ENCODE measurements at regions not wholly inside any gene's neighbourhood (a gene's known extent, or its start where the extent isn't known, plus 50 kb on each side); places are given as distances from the start of the nearest gene placed in this dataset.
A peak's percentile ranks its signal among the peaks of the same experiment; 100 is the strongest.

- no peak overlapping the region for H3K4me3 Mint-ChIP-seq
- no peaks in the 10 kb centered on the region for H3K9me3 Mint-ChIP-seq
- no peaks in the 10 kb centered on the region for H3K4me1 Mint-ChIP-seq (ENCODE audit: low read depth)
- peaks cover 16% of the 10 kb centered on the region for H3K27me3 Mint-ChIP-seq
- H3K36me3 Mint-ChIP-seq (ENCODE audit: low read depth) = no peaks in the 10 kb centered on the region
- H3K27ac Mint-ChIP-seq = no peak overlapping the region
Measured at GRCh38 chr4:17293901-17294300, 218.0 kb downstream of the QDPR start.

GRCh38 chr4:17288151-17288550, 223.7 kb downstream of the QDPR start:
- Mint-ChIP-seq H3K27me3 (peaks cover 7% of the 10 kb centered on the region), H3K27ac (no peak overlapping the region), H3K4me3 (no peak overlapping the region), H3K4me1 (ENCODE audit: low read depth) (no peaks in the 10 kb centered on the region), H3K9me3 (no peaks in the 10 kb centered on the region), H3K36me3 (ENCODE audit: low read depth) (no peaks in the 10 kb centered on the region)

GRCh38 chr4:17286752-17287460, 225.0 kb downstream of the QDPR start:
- no peaks in the 10 kb centered on the region for H3K9me3 Mint-ChIP-seq
- peaks cover 7% of the 10 kb centered on the region for H3K27me3 Mint-ChIP-seq
- H3K4me1 Mint-ChIP-seq (ENCODE audit: low read depth) = no peaks in the 10 kb centered on the region
- H3K4me3 Mint-ChIP-seq = no peak overlapping the region
- no peaks in the 10 kb centered on the region for H3K36me3 Mint-ChIP-seq (ENCODE audit: low read depth)
- H3K27ac Mint-ChIP-seq = no peak overlapping the region

DNA sequence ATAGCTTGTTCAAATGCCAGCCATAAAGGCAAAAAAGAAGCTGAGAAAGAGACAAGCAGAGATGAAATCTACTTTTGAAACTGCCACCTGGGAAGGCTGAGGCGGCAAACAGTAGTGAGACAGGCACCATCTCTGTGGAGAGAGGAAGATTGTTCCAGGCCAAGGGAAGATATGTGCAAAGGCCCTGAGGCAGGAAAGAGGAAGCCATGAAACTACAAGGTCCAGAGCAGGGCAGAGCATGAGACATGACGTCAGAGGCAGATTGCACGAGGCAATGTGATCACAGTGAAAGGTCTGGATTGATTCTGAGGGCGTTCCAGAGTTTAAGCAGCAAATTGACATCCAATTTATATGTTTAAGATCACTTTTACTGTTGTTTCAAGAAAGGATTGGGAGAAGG, 226.1 kb downstream of the QDPR start:
- Mint-ChIP-seq H3K27me3 (peaks cover 3% of the 10 kb centered on the region), H3K4me1 (ENCODE audit: low read depth) (no peaks in the 10 kb centered on the region), H3K9me3 (no peaks in the 10 kb centered on the region), H3K4me3 (no peak overlapping the region), H3K36me3 (ENCODE audit: low read depth) (no peaks in the 10 kb centered on the region), H3K27ac (peak overlapping the region; percentile 9)

DNA sequence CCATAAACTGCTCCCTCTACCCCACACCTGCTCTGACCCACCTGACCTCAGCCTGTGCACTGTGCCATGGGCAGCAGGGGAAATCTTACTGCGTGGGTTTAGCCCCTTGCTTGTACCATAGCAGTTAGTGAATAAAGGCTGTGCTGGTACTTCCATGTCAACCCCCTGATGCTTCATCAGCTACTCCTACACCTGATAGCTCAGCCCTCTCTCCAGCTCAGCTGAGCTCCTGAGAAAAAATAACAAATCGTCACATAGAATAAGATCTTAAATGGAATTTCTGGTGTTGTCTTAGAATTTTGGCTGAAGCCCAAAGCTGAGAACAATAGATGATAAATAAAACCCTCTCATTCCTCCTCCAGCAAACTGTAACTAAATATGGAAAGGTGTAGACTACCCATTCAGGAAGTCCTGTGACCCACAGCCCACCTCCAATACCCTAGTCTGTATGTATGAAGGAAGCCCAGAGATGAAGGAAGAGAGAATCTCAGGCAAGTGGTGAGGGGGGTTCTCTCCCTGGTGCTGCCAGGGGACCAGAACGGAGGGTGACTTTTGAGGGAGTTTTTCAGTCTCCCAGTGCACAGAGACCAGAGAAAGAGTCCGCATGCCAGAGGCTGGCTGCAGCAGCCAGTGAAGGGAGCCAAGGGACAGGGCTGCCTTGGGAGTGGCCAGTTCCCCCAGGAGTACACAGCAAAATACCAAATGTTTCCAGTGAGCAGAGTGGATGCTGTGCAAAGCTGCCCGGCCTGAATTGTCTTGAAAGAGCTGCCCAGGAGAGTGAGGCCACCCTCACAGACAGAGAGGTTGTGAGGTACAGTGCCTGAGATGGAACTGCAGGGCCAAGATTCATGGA, 227.3 kb downstream of the QDPR start:
- no peaks in the 10 kb centered on the region for H3K4me1 Mint-ChIP-seq (ENCODE audit: low read depth)
- H3K36me3 Mint-ChIP-seq (ENCODE audit: low read depth) = no peaks in the 10 kb centered on the region
- no peak overlapping the region for H3K4me3 Mint-ChIP-seq
- H3K9me3 Mint-ChIP-seq = no peaks in the 10 kb centered on the region
- no peak overlapping the region for H3K27ac Mint-ChIP-seq
- H3K27me3 Mint-ChIP-seq = no peaks in the 10 kb centered on the region

- Mint-ChIP-seq H3K4me1 (ENCODE audit: low read depth) (no peaks in the 10 kb centered on the region), H3K27ac (no peak overlapping the region), H3K9me3 (no peaks in the 10 kb centered on the region), H3K4me3 (no peak overlapping the region), H3K36me3 (ENCODE audit: low read depth) (no peaks in the 10 kb centered on the region), H3K27me3 (no peaks in the 10 kb centered on the region)
Measured at GRCh38 chr4:17283832-17284231, 228.1 kb downstream of the QDPR start.

DNA sequence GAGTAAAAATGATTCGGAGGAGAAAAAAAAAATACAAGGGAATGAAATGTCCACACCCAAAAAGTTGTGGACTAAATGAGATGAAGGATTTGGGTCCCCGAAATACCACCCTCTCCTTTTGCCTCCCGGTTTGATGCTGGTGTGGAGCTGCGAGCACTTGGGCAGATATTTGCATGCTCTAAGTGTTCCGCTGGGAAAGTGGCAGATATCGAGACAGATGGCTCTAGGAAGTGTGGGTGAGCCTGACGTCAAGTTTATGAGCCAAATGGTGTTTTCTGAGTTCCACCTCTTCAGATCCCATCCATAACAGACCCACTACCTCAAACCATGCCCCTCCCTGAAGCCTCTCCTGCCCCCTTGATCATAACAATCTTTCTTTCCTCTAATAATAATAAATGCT, 228.6 kb downstream of the QDPR start:
- Mint-ChIP-seq H3K27ac (no peak overlapping the region), H3K4me3 (no peak overlapping the region), H3K27me3 (no peaks in the 10 kb centered on the region), H3K4me1 (ENCODE audit: low read depth) (no peaks in the 10 kb centered on the region), H3K36me3 (ENCODE audit: low read depth) (no peaks in the 10 kb centered on the region), H3K9me3 (no peaks in the 10 kb centered on the region)

- Mint-ChIP-seq H3K4me1 (ENCODE audit: low read depth) (no peaks in the 10 kb centered on the region), H3K27me3 (no peaks in the 10 kb centered on the region), H3K27ac (no peak overlapping the region), H3K36me3 (ENCODE audit: low read depth) (no peaks in the 10 kb centered on the region), H3K4me3 (no peak overlapping the region), H3K9me3 (no peaks in the 10 kb centered on the region)
Measured at GRCh38 chr4:17280261-17281018, 231.4 kb downstream of the QDPR start.

DNA sequence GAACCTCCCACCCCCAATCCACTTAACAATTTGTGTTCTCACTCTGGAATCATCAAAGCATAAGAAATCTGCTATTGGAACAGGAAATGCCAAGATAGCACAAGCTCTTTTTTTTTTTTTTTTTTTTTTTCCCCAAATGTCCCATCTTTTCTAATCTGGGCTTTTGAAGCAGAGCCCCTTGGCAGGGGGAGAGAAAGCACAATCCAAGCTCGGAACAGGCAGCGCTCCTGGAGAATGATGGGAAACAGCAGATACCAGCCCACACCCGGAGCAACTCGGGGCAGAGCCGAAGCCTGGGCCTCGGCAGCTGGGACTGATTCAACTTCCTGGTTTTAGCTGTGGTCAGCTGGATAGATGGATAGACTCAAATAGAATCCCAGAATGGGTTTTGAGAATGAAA, 235.1 kb downstream of the QDPR start:
- Mint-ChIP-seq H3K4me3 (no peak overlapping the region), H3K27ac (no peak overlapping the region), H3K27me3 (no peaks in the 10 kb centered on the region), H3K4me1 (ENCODE audit: low read depth) (no peaks in the 10 kb centered on the region), H3K36me3 (ENCODE audit: low read depth) (no peaks in the 10 kb centered on the region), H3K9me3 (no peaks in the 10 kb centered on the region)

GRCh38 chr4:17275836-17276235, 236.1 kb downstream of the QDPR start:
- no peak overlapping the region for H3K27ac Mint-ChIP-seq
- H3K4me1 Mint-ChIP-seq (ENCODE audit: low read depth) = no peaks in the 10 kb centered on the region
- H3K36me3 Mint-ChIP-seq (ENCODE audit: low read depth) = no peaks in the 10 kb centered on the region
- no peak overlapping the region for H3K4me3 Mint-ChIP-seq
- no peaks in the 10 kb centered on the region for H3K27me3 Mint-ChIP-seq
- H3K9me3 Mint-ChIP-seq = no peaks in the 10 kb centered on the region

DNA sequence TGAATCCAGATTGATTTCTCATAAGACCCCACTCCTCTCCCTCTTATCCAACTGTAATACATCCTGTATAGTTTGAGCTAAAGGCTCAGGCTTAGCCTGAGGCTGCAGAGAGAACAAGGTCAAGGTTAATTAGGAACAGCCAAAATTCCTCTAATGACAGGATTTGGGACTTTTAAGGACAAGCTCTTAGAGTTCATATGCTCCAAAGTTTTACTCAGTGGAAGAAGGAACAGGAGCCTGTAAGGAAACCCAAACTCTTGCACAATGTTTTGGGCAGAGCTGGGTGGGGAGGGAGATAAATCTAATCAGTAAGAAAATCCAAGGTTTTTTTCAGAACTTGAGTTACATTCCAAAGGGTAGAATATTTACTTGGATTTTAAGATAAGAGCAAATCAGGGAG, 238.8 kb downstream of the QDPR start:
- no peaks in the 10 kb centered on the region for H3K4me1 Mint-ChIP-seq (ENCODE audit: low read depth)
- no peak overlapping the region for H3K27ac Mint-ChIP-seq
- peaks cover 11% of the 10 kb centered on the region for H3K27me3 Mint-ChIP-seq
- no peaks in the 10 kb centered on the region for H3K36me3 Mint-ChIP-seq (ENCODE audit: low read depth)
- no peaks in the 10 kb centered on the region for H3K9me3 Mint-ChIP-seq
- H3K4me3 Mint-ChIP-seq = no peak overlapping the region

GRCh38 chr4:17272154-17272553, 239.7 kb downstream of the QDPR start:
- Mint-ChIP-seq H3K36me3 (ENCODE audit: low read depth) (no peaks in the 10 kb centered on the region), H3K4me1 (ENCODE audit: low read depth) (no peaks in the 10 kb centered on the region), H3K27me3 (peaks cover 13% of the 10 kb centered on the region), H3K27ac (no peak overlapping the region), H3K4me3 (no peak overlapping the region), H3K9me3 (no peaks in the 10 kb centered on the region)

DNA sequence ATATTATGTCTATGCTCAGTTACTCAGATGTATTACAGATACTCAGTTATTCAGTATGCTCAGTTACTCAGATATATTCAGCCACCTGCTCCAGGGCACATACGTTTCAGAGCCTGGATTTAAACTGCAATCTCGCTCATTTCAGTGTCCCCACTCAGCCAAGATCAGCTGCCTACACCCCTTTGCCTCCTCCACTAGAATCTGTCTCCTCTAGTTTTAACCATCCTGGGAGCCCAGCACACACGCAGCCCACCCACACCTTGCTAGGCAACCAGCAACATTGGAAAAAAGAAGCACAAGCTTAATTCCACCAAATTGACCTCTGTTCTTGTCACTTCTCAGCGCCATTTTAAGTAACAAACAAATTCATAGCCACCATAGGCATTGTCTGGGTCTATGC, 246.2 kb downstream of the QDPR start:
- peaks cover 22% of the 10 kb centered on the region for H3K27me3 Mint-ChIP-seq
- H3K4me1 Mint-ChIP-seq (ENCODE audit: low read depth) = peaks cover 3% of the 10 kb centered on the region

DNA sequence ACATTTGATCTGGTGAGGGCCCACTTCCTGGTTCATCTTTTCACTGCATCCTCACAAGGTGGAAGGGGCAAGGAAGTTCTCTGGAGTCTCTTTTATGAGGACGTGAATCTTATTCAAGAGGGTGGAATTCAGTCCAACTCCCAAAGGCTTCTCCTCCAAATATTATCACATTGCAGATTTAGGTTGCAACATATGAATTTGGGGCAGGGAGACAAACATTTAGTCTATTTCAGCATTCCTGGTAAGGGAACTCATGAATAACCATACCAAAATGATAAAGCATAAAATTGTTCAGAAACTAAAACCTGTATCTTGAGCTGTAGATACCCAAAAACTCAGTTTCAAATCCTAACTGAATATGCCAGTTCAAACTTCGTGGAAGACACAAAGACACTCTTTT, 246.8 kb downstream of the QDPR start:
- H3K4me1 Mint-ChIP-seq (ENCODE audit: low read depth) = peaks cover 8% of the 10 kb centered on the region
- H3K4me3 Mint-ChIP-seq = no peak overlapping the region
- no peaks in the 10 kb centered on the region for H3K9me3 Mint-ChIP-seq
- H3K27me3 Mint-ChIP-seq = peaks cover 22% of the 10 kb centered on the region
- H3K27ac Mint-ChIP-seq = no peak overlapping the region
- H3K36me3 Mint-ChIP-seq (ENCODE audit: low read depth) = no peaks in the 10 kb centered on the region

More for the DNA sequence above, 246.2 kb downstream of the QDPR start:
- Mint-ChIP-seq H3K9me3 (no peaks in the 10 kb centered on the region), H3K27ac (no peak overlapping the region), H3K36me3 (ENCODE audit: low read depth) (no peaks in the 10 kb centered on the region), H3K4me3 (no peak overlapping the region)
